ENCODE measurements at regions not wholly inside any gene's neighbourhood (a gene's known extent, or its start where the extent isn't known, plus 50 kb on each side); places are given as distances from the start of the nearest gene placed in this dataset.
"Not testable (repeated sequence)": the region's sequence is repeated elsewhere in the genome, so short reads cannot be mapped to it uniquely, and the experiment has no call there.

DNA sequence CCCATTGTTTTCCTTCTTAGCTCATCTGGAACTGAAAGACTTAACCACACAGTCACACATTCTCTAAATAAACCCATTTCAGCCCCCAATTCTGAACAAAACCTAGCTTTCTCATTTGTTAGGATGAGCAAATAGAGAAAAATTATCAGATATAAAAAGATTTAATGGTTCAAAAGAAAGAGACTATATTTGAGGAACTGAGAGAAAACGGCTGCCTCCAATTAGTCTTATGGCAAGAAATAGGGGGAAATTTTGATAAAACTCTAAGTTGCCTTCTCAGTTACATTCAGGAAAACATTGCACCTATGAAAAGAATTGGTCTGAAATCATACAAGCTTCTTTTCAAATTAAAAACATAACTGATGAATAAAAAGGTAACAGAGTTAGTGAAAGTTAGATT is 63.7 kb upstream of the ALDH1B1 start:
- H3K4me3 ChIP-seq (ENCODE audit: low read length): no peak overlapping the region
- no peak for DNase-seq (ENCODE audit: low read depth)
- TF ChIP-seq, protein P1, sequence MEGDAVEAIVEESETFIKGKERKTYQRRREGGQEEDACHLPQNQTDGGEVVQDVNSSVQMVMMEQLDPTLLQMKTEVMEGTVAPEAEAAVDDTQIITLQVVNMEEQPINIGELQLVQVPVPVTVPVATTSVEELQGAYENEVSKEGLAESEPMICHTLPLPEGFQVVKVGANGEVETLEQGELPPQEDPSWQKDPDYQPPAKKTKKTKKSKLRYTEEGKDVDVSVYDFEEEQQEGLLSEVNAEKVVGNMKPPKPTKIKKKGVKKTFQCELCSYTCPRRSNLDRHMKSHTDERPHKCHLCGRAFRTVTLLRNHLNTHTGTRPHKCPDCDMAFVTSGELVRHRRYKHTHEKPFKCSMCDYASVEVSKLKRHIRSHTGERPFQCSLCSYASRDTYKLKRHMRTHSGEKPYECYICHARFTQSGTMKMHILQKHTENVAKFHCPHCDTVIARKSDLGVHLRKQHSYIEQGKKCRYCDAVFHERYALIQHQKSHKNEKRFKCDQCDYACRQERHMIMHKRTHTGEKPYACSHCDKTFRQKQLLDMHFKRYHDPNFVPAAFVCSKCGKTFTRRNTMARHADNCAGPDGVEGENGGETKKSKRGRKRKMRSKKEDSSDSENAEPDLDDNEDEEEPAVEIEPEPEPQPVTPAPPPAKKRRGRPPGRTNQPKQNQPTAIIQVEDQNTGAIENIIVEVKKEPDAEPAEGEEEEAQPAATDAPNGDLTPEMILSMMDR (IDR thresholded peaks at IDR 0.05; ENCODE audit: insufficient read depth, low read depth, low read length, missing control alignments): no peak

- DNase-seq (ENCODE audit: low read depth): no peak
- no peak overlapping the region for H3K4me3 ChIP-seq (ENCODE audit: low read length)
- TF ChIP-seq, protein P1 (IDR thresholded peaks at IDR 0.05; ENCODE audit: insufficient read depth, low read depth, low read length, missing control alignments): no peak
These were observed 66.4 kb upstream of the ALDH1B1 start for GRCh38 chr9:38326122-38326521.

DNA sequence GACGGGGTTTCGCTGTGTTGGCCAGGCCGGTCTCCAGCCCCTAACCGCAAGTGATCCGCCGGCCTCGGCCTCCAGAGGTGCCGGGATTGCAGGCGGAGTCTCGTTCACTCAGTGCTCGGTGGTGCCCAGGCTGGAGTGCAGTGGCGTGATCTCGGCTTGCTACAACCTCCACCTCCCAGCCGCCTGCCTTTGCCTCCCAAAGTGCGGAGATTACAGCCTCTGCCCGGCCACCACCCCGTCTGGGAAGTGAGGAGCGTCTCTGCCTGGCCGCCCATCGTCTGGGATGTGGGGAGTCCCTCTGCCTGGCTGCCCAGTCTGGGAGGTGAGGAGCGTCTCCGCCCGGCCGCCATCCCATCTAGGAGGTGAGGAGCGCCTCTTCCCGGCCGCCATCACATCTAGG is 68.3 kb upstream of the ALDH1B1 start:
- not testable (repeated sequence) for H3K4me3 ChIP-seq (ENCODE audit: low read length); DNase-seq (ENCODE audit: low read depth)

GRCh38 chr9:38322937-38323336 is 69.6 kb upstream of the ALDH1B1 start:
- DNase-seq (ENCODE audit: low read depth): no peak
- TF ChIP-seq, protein P1 (IDR thresholded peaks at IDR 0.05; ENCODE audit: insufficient read depth, low read depth, low read length, missing control alignments): no peak
- no peak overlapping the region for H3K4me3 ChIP-seq (ENCODE audit: low read length)

- TF ChIP-seq, protein P1 (IDR thresholded peaks at IDR 0.05; ENCODE audit: insufficient read depth, low read depth, low read length, missing control alignments): no peak
- no peak overlapping the region for H3K4me3 ChIP-seq (ENCODE audit: low read length)
- DNase-seq (ENCODE audit: low read depth): peak; percentile 14
These were observed 72.9 kb upstream of the ALDH1B1 start for GRCh38 chr9:38319496-38320173.

DNA sequence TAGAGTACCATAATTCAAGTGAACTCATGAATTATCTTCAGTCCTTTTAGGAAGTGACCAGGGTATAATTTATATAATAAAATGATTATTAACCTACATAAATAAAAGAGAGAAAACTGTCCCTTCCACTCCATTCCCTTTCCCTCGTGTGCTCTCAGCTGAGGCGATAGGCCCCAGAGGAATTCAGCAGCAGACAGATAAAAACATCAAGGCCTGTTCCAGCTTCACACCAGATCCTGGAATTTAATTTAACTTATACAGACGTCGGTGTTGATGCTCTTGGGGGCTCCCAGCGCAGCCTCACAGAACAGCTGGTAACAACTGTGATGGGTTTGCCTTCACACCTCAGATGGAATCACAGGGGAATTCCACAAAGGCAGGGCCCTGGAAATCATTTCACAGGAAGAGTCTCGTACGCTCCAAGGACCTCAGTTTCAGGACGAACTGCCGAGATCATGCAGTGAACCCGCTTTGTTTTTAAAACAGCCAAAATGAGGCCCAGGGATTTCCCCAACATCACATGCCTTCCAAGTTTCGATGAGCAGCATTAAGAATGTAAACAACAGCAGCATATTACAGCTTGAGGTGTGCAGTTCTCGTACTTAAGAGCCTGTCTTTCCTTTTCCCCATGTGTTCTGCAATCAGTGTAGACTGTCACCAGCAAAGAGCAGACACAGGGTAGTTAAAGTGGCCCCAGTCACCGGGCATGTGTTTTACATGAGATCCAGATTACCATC is 73.6 kb upstream of the ALDH1B1 start:
- peak; percentile 61 for DNase-seq (ENCODE audit: low read depth)
- TF ChIP-seq, protein P1 (IDR thresholded peaks at IDR 0.05; ENCODE audit: insufficient read depth, low read depth, low read length, missing control alignments): no peak
- no peak overlapping the region for H3K4me3 ChIP-seq (ENCODE audit: low read length)

- TF ChIP-seq, protein P1 (IDR thresholded peaks at IDR 0.05; ENCODE audit: insufficient read depth, low read depth, low read length, missing control alignments): no peak
These were observed 76.2 kb upstream of the ALDH1B1 start for GRCh38 chr9:38316166-38316780.

More at GRCh38 chr9:38316166-38316780, 76.2 kb upstream of the ALDH1B1 start:
- no peak for DNase-seq (ENCODE audit: low read depth)
- H3K4me3 ChIP-seq (ENCODE audit: low read length): no peak overlapping the region
